GM12873 (cell line): ENCODE measurements at regions not wholly inside any gene's neighbourhood (a gene's known extent, or its start where the extent isn't known, plus 50 kb on each side); places are given as distances from the start of the nearest gene placed in this dataset.

Experiments used
- CTCF ChIP-seq: IDR thresholded peaks from 2 replicates; pipeline ENCODE4 v1.5.1; 2012; ENCODE audit warnings: low read depth, mild to moderate bottlenecking, moderate library complexity, low read length, control low read depth; ENCODE audit not compliant: insufficient read depth; ENCODE audit errors: missing control alignments

GRCh38 chr18:65409261-65409660 lies 341.6 kb upstream of the CDH7 start:
- no peak for TF ChIP-seq CTCF

- TF ChIP-seq CTCF = no peak
Measured at GRCh38 chr18:65403534-65403933, 347.3 kb upstream of the CDH7 start.

GRCh38 chr18:65399091-65399490 lies 351.7 kb upstream of the CDH7 start:
- no peak for TF ChIP-seq CTCF

GRCh38 chr18:65398347-65399075 lies 352.3 kb upstream of the CDH7 start:
- TF ChIP-seq CTCF = no peak

GRCh38 chr18:65380986-65381385 lies 369.8 kb upstream of the CDH7 start:
- TF ChIP-seq CTCF = no peak

DNA sequence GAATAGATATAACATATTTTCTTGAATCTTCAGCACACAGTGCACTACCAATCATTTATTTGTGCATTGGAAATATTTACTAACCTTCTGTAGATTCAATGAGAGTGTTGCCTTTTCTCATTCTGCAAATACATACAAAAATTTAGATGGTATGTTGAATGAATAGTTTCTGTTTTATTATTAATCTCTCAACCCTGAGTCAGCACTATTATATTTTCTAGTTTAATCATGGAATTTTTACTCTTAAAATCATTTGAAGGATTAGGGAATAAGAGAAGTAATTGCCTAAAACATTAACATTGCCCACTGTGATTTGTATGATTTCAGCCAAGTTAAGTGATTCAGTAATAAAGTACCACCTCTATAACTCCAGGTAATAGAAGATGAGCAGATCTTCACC lies 370.2 kb upstream of the CDH7 start:
- no peak for TF ChIP-seq CTCF

DNA sequence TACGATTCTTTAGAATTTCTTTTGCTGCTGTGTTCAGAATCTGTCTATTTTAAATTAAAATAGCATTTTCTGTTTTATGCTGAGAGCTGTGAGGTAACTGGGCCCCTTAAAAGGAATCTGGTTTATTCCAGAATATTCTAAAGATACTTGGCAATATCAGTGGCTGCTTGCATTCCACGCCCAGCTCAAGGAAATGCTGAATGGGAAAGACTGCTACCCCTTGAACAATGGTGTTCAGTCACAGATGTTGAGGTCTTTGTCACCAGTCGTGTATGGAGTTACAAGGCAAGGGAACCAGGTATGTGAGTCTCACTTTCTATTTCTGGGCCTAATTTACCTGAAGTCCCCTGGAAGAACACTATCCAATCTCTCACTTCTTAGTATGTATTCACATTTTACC lies 377.9 kb upstream of the CDH7 start:
- no peak for TF ChIP-seq CTCF
